HTR-8/SVneo (cell line): ENCODE measurements at regions not wholly inside any gene's neighbourhood (a gene's known extent, or its start where the extent isn't known, plus 50 kb on each side); places are given as distances from the start of the nearest gene placed in this dataset.
"Not testable (repeated sequence)": the region's sequence is repeated elsewhere in the genome, so short reads cannot be mapped to it uniquely, and the experiment has no call there.

Source experiments
- DNase-seq: peaks from one replicate; pipeline ENCODE4 v3.0.0; 2011; ENCODE audit warnings: low spot score, mixed read lengths; ENCODE audit not compliant: insufficient read length
- FAIRE-seq: peaks from 2 replicates; lab custom pipeline; 2011; peaks lifted over from hg19 to GRCh38; lab: Jason Lieb, UNC

GRCh38 chr2:17373741-17374140 lies 144.5 kb downstream of the RAD51AP2 start:
- no peak for FAIRE-seq
- DNase-seq, result no peak

GRCh38 chr2:17373041-17373440 lies 145.2 kb downstream of the RAD51AP2 start:
- FAIRE-seq (no peak), DNase-seq (no peak)

- FAIRE-seq (no peak), DNase-seq (no peak)
These were observed 154.4 kb downstream of the RAD51AP2 start for GRCh38 chr2:17363846-17364245.

- DNase-seq (no peak), FAIRE-seq (no peak)
These were observed 155.3 kb downstream of the RAD51AP2 start for GRCh38 chr2:17362956-17363355.

GRCh38 chr2:17355608-17356329 lies 162.5 kb downstream of the RAD51AP2 start:
- no peak for FAIRE-seq
- DNase-seq, result no peak

GRCh38 chr2:17353263-17353662 lies 165.0 kb downstream of the RAD51AP2 start:
- FAIRE-seq (no peak), DNase-seq (no peak)

GRCh38 chr2:17342692-17343091 lies 175.5 kb downstream of the RAD51AP2 start:
- not testable (repeated sequence) for DNase-seq, FAIRE-seq

GRCh38 chr2:17337507-17337906 lies 180.7 kb downstream of the RAD51AP2 start:
- no peak for DNase-seq
- no peak for FAIRE-seq

- DNase-seq (no peak), FAIRE-seq (no peak)
These were observed 181.8 kb downstream of the RAD51AP2 start for GRCh38 chr2:17336458-17336857.

- DNase-seq (no peak), FAIRE-seq (no peak)
These were observed 183.9 kb downstream of the RAD51AP2 start for GRCh38 chr2:17334300-17334699.

GRCh38 chr2:17331636-17332035 lies 186.6 kb downstream of the RAD51AP2 start:
- DNase-seq (no peak), FAIRE-seq (no peak)

GRCh38 chr2:17328161-17328560 lies 190.1 kb downstream of the RAD51AP2 start:
- DNase-seq, result no peak
- FAIRE-seq, result no peak

GRCh38 chr2:17327649-17328048 lies 190.6 kb downstream of the RAD51AP2 start:
- DNase-seq, result no peak
- FAIRE-seq, result no peak

- DNase-seq (no peak), FAIRE-seq (no peak)
These were observed 191.5 kb downstream of the RAD51AP2 start for GRCh38 chr2:17326717-17327116.

- DNase-seq, result no peak
These were observed 194.5 kb downstream of the RAD51AP2 start for GRCh38 chr2:17323697-17324096.

GRCh38 chr2:17322461-17322860 lies 195.8 kb downstream of the RAD51AP2 start:
- DNase-seq (no peak), FAIRE-seq (no peak)

More at GRCh38 chr2:17323697-17324096, 194.5 kb downstream of the RAD51AP2 start:
- FAIRE-seq, result no peak

GRCh38 chr2:17319090-17319489 lies 199.2 kb downstream of the RAD51AP2 start:
- DNase-seq (no peak), FAIRE-seq (no peak)

- no peak for FAIRE-seq
- no peak for DNase-seq
These were observed 200.2 kb downstream of the RAD51AP2 start for GRCh38 chr2:17318013-17318412.

GRCh38 chr2:17317439-17317976 lies 200.7 kb downstream of the RAD51AP2 start:
- FAIRE-seq (no peak), DNase-seq (no peak)

- DNase-seq (no peak), FAIRE-seq (no peak)
These were observed 205.0 kb downstream of the RAD51AP2 start for GRCh38 chr2:17313261-17313660.

GRCh38 chr2:17311771-17312511 lies 206.3 kb downstream of the RAD51AP2 start:
- FAIRE-seq, result no peak

More at GRCh38 chr2:17311771-17312511, 206.3 kb downstream of the RAD51AP2 start:
- no peak for DNase-seq
